ENCODE measurements at regions not wholly inside any gene's neighbourhood (a gene's known extent, or its start where the extent isn't known, plus 50 kb on each side); places are given as distances from the start of the nearest gene placed in this dataset.

- H4K20me1 ChIP-seq (ENCODE audit: insufficient read depth, low read length), result no peaks in the 10 kb centered on the region
- no peaks in the 10 kb centered on the region for H3K79me2 ChIP-seq (ENCODE audit: insufficient read depth, low read depth, low read length)
- H3K4me1 ChIP-seq (ENCODE audit: insufficient read depth, low read length, poor library complexity, severe bottlenecking), result no peaks in the 10 kb centered on the region
- BruUV-seq (replicated peaks), result no TSS peak
- no peak overlapping the region for H3K4me3 ChIP-seq (ENCODE audit: low read depth, low read length, poor library complexity, severe bottlenecking)
- no peak overlapping the region for H2AFZ ChIP-seq (ENCODE audit: low read length)
- CTCF ChIA-PET (ENCODE audit: unreplicated experiment), result no interaction called here
- no peak overlapping the region for H3K4me2 ChIP-seq (ENCODE audit: low read length)
- TF ChIP-seq CTCF (conservative IDR thresholded peaks at IDR 0.05; ENCODE audit: low read length) (no peak), EZH2phosphoT487 (IDR thresholded peaks at IDR 0.05; ENCODE audit: borderline replicate concordance, low read depth, low read length) (no peak)
- DNase-seq (ENCODE audit: low spot score), result no peak
- H3K9me2 ChIP-seq (ENCODE audit: insufficient read depth, low read length), result no peaks in the 10 kb centered on the region
- no peaks in the 10 kb centered on the region for H3K36me3 ChIP-seq (ENCODE audit: insufficient read depth, low read length)
- POLR2A ChIA-PET, result no interaction called here
- intact Hi-C loops (cut with micrococcal nuclease; ENCODE audit: unreplicated experiment), result no loop called here
- no peak overlapping the region for H3K27ac ChIP-seq (ENCODE audit: low read depth, low read length, poor library complexity, severe bottlenecking)
- H3K9me3 ChIP-seq (ENCODE audit: low read length), result no peaks in the 10 kb centered on the region
Observed at GRCh38 chr1:193960040-193960439, 773.6 kb upstream of the B3GALT2 start.

- Histone ChIP-seq H4K20me1 (ENCODE audit: insufficient read depth, low read length) (no peaks in the 10 kb centered on the region), H3K9me3 (ENCODE audit: low read length) (no peaks in the 10 kb centered on the region), H2AFZ (ENCODE audit: low read length) (no peak overlapping the region), H3K4me2 (ENCODE audit: low read length) (no peak overlapping the region), H3K4me3 (ENCODE audit: low read depth, low read length, poor library complexity, severe bottlenecking) (no peak overlapping the region), H3K4me1 (ENCODE audit: insufficient read depth, low read length, poor library complexity, severe bottlenecking) (no peaks in the 10 kb centered on the region), H3K79me2 (ENCODE audit: insufficient read depth, low read depth, low read length) (no peaks in the 10 kb centered on the region), H3K27ac (ENCODE audit: low read depth, low read length, poor library complexity, severe bottlenecking) (no peak overlapping the region), H3K9me2 (ENCODE audit: insufficient read depth, low read length) (no peaks in the 10 kb centered on the region), H3K36me3 (ENCODE audit: insufficient read depth, low read length) (no peaks in the 10 kb centered on the region)
- intact Hi-C loops (cut with micrococcal nuclease; ENCODE audit: unreplicated experiment), result no loop called here
- no peak for DNase-seq (ENCODE audit: low spot score)
- ChIA-PET CTCF (ENCODE audit: unreplicated experiment) (no interaction called here), POLR2A (no interaction called here)
- BruUV-seq (replicated peaks), result no TSS peak
- TF ChIP-seq EZH2phosphoT487 (IDR thresholded peaks at IDR 0.05; ENCODE audit: borderline replicate concordance, low read depth, low read length), result no peak
- no peak for TF ChIP-seq CTCF (conservative IDR thresholded peaks at IDR 0.05; ENCODE audit: low read length)
Observed at GRCh38 chr1:193957556-193958095, 771.2 kb upstream of the B3GALT2 start.

GRCh38 chr1:193952778-193953374 lies 766.5 kb upstream of the B3GALT2 start:
- ChIA-PET POLR2A (interaction anchor here (1.1 kb wide), 1 partner anchor 17 kb away, joined by 3 read pairs; no protein-coding TSS in a partner anchor), CTCF (ENCODE audit: unreplicated experiment) (no interaction called here)
- TF ChIP-seq EZH2phosphoT487 (IDR thresholded peaks at IDR 0.05; ENCODE audit: borderline replicate concordance, low read depth, low read length) (no peak), CTCF (conservative IDR thresholded peaks at IDR 0.05; ENCODE audit: low read length) (no peak)
- Histone ChIP-seq H2AFZ (ENCODE audit: low read length) (no peak overlapping the region), H4K20me1 (ENCODE audit: insufficient read depth, low read length) (no peaks in the 10 kb centered on the region), H3K4me1 (ENCODE audit: insufficient read depth, low read length, poor library complexity, severe bottlenecking) (no peaks in the 10 kb centered on the region), H3K4me2 (ENCODE audit: low read length) (no peak overlapping the region), H3K9me2 (ENCODE audit: insufficient read depth, low read length) (no peaks in the 10 kb centered on the region), H3K36me3 (ENCODE audit: insufficient read depth, low read length) (no peaks in the 10 kb centered on the region), H3K27ac (ENCODE audit: low read depth, low read length, poor library complexity, severe bottlenecking) (no peak overlapping the region), H3K79me2 (ENCODE audit: insufficient read depth, low read depth, low read length) (no peaks in the 10 kb centered on the region), H3K4me3 (ENCODE audit: low read depth, low read length, poor library complexity, severe bottlenecking) (no peak overlapping the region), H3K9me3 (ENCODE audit: low read length) (no peaks in the 10 kb centered on the region)
- intact Hi-C loops (cut with micrococcal nuclease; ENCODE audit: unreplicated experiment), result no loop called here
- DNase-seq (ENCODE audit: low spot score), result no peak
- no TSS peak for BruUV-seq (replicated peaks)
